ENCODE measurements at regions not wholly inside any gene's neighbourhood (a gene's known extent, or its start where the extent isn't known, plus 50 kb on each side); places are given as distances from the start of the nearest gene placed in this dataset.

- H3K9me3 ChIP-seq = no peaks in the 10 kb centered on the region
- intact Hi-C loops (cut with DNase I) = no loop called here
Observed at GRCh38 chr3:127445581-127446343, 144.8 kb downstream of the TPRA1 start.

DNA sequence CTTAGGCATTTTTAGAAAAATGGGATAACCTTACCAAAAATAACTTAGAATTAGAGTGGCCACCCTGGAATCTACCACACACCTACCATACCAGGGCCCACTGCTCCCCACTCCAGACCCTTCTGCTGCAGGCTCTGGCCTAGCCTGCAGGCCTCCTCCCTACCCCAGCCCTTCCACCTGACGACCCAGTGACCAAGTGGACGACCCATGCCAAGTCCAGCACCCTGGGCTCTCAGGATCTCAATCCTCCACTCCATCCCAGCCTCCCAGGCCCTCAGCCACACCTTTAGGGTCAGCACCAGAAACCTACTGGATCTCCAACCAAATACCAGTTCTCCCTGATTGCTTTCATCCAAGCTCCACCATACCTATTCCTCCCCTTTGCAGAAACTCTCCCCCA is 145.8 kb downstream of the TPRA1 start:
- TF ChIP-seq, protein P1, sequence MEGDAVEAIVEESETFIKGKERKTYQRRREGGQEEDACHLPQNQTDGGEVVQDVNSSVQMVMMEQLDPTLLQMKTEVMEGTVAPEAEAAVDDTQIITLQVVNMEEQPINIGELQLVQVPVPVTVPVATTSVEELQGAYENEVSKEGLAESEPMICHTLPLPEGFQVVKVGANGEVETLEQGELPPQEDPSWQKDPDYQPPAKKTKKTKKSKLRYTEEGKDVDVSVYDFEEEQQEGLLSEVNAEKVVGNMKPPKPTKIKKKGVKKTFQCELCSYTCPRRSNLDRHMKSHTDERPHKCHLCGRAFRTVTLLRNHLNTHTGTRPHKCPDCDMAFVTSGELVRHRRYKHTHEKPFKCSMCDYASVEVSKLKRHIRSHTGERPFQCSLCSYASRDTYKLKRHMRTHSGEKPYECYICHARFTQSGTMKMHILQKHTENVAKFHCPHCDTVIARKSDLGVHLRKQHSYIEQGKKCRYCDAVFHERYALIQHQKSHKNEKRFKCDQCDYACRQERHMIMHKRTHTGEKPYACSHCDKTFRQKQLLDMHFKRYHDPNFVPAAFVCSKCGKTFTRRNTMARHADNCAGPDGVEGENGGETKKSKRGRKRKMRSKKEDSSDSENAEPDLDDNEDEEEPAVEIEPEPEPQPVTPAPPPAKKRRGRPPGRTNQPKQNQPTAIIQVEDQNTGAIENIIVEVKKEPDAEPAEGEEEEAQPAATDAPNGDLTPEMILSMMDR (IDR thresholded peaks at IDR 0.05) = no peak
- H3K4me3 ChIP-seq = no peak overlapping the region
- no peaks in the 10 kb centered on the region for H3K9me3 ChIP-seq
- intact Hi-C loops (cut with DNase I) = no loop called here
- no peak overlapping the region for H3K27ac ChIP-seq
- DNase-seq (peak; percentile 47), ATAC-seq (no peak)
- no peaks in the 10 kb centered on the region for H3K4me1 ChIP-seq
- no peaks in the 10 kb centered on the region for H3K36me3 ChIP-seq
- H3K27me3 ChIP-seq = peaks cover 5% of the 10 kb centered on the region

More at GRCh38 chr3:127445581-127446343, 144.8 kb downstream of the TPRA1 start:
- ATAC-seq (no peak), DNase-seq (peak; percentile 48)
- H3K27ac ChIP-seq = no peak overlapping the region
- peaks cover 5% of the 10 kb centered on the region for H3K27me3 ChIP-seq
- H3K4me3 ChIP-seq = no peak overlapping the region
- TF ChIP-seq, protein P1 (IDR thresholded peaks at IDR 0.05) = no peak
- no peaks in the 10 kb centered on the region for H3K36me3 ChIP-seq
- H3K4me1 ChIP-seq = no peaks in the 10 kb centered on the region

DNA sequence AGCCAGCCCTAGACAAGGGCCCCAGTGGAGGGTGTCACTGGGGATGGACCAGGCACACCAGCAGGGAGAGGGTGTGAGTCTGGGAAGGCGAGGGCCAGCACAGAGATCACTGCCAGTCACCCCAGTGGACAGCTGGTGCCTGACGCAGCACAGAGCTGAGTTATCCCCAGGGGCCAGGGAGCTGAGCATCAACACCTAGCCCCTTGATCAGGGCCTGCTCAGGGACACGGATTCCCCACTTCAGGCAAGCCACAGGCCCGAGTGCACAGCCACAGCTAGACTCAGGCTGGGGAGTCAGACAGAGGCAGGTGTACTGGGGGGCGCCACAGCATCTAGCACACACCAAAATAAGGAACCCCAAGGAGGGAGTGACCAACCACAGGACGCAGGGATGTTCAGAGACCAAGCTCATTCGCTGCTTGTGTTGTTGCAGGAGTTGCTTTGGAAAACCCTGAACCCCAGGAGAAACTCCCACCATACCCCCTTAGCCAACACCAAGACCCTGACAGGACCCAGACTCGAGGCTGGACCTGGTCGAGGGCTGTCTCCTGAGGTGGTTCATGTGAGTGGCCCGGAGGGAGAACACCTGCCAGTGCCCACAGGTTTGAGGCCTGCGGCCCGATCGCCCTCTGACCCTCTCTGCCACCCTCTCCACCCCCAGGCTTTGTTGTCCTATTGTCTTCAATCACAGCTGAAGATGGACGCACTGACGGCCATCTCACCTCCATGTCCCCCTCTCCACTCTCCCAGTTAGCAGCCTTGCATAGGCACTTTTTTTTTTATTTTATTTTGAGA is 146.8 kb downstream of the TPRA1 start:
- Histone ChIP-seq H3K36me3 (no peaks in the 10 kb centered on the region), H3K27ac (no peak overlapping the region), H3K9me3 (no peaks in the 10 kb centered on the region), H3K27me3 (no peaks in the 10 kb centered on the region), H3K4me3 (no peak overlapping the region), H3K4me1 (no peaks in the 10 kb centered on the region)
- intact Hi-C loops (cut with DNase I) = no loop called here
- ATAC-seq (no peak), DNase-seq (peak; percentile 43)
- TF ChIP-seq, protein P1 (IDR thresholded peaks at IDR 0.05) = no peak

DNA sequence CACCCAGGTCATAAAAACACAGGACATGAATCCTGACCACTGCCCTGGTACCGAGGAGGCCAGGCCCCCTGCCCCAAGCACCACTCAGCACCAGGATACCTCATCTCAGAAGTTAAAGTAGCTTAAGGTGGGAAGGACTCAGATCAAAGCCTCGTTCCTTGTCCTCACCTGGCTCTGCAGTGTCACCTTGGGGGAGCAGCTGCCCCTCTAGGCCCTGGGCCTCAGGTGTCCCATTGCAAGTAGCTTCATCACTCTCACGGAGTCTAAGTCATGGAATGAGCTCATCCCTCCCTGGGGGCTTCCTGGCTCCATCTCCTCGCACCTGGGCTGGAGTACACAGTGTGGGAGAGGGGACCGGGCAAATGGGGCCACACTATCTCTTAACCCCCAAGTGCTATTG is 148.0 kb downstream of the TPRA1 start:
- H3K27me3 ChIP-seq = no peaks in the 10 kb centered on the region
- H3K27ac ChIP-seq = no peak overlapping the region
- H3K4me3 ChIP-seq = no peak overlapping the region
- no peaks in the 10 kb centered on the region for H3K9me3 ChIP-seq
- TF ChIP-seq, protein P1 (IDR thresholded peaks at IDR 0.05) = no peak
- no peaks in the 10 kb centered on the region for H3K4me1 ChIP-seq
- no peaks in the 10 kb centered on the region for H3K36me3 ChIP-seq
- no peak for ATAC-seq
- intact Hi-C loops (cut with DNase I) = no loop called here
- peak; percentile 46 for DNase-seq

DNA sequence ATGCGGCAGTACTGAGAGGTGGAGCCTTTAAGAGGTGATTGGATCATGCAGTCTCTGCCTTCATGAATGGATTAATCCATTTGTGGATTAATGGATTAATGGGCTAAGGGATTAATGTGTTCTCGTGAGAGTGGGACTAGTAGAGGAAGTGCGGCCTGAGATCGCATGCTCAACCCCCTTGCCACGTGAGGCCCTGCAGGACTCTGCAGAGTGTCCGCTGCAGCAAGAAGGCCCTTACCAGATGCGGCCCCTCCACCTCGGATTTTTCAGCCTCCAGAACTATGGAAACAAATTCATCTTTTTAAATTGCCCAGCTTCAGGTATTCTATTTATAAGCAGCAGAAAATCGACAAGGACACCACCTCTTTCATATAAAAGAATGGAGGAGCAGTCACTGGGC is 148.8 kb downstream of the TPRA1 start:
- Histone ChIP-seq H3K27me3 (no peaks in the 10 kb centered on the region), H3K9me3 (no peaks in the 10 kb centered on the region), H3K4me3 (no peak overlapping the region), H3K36me3 (no peaks in the 10 kb centered on the region), H3K4me1 (no peaks in the 10 kb centered on the region), H3K27ac (no peak overlapping the region)
- intact Hi-C loops (cut with DNase I) = no loop called here
- ATAC-seq = no peak
- TF ChIP-seq, protein P1 (IDR thresholded peaks at IDR 0.05) = no peak
- DNase-seq = peak; percentile 19

All from upper lobe of right lung (tissue), 1 donor.